ENCODE measurements at regions not wholly inside any gene's neighbourhood (a gene's known extent, or its start where the extent isn't known, plus 50 kb on each side); places are given as distances from the start of the nearest gene placed in this dataset.
"Not testable (repeated sequence)": the region's sequence is repeated elsewhere in the genome, so short reads cannot be mapped to it uniquely, and the experiment has no call there.

GRCh38 chr4:77268108-77268507 lies 111.1 kb downstream of the CCNG2 start:
- H3K4me1 ChIP-seq (ENCODE audit: low read depth, poor library complexity, severe bottlenecking): no peaks in the 10 kb centered on the region
- no peak overlapping the region for H2AFZ ChIP-seq (ENCODE audit: low read depth)
- H3K27ac ChIP-seq: no peak overlapping the region
- H4K20me1 ChIP-seq (ENCODE audit: insufficient read depth): no peaks in the 10 kb centered on the region
- no peak overlapping the region for H3K9ac ChIP-seq
- H3K79me2 ChIP-seq (ENCODE audit: insufficient read depth, low read depth): no peaks in the 10 kb centered on the region
- H3K36me3 ChIP-seq (ENCODE audit: insufficient read depth): no peaks in the 10 kb centered on the region
- H3K27me3 ChIP-seq (ENCODE audit: insufficient read depth, low read depth): no peaks in the 10 kb centered on the region
- TF ChIP-seq CTCF (conservative IDR thresholded peaks at IDR 0.05; ENCODE audit: low read depth, low read length): no peak
- H3K4me3 ChIP-seq (IDR thresholded peaks at IDR 0.05; ENCODE audit: insufficient read depth, low read depth, low read length): no peak overlapping the region
- H3K4me2 ChIP-seq: no peak overlapping the region

DNA sequence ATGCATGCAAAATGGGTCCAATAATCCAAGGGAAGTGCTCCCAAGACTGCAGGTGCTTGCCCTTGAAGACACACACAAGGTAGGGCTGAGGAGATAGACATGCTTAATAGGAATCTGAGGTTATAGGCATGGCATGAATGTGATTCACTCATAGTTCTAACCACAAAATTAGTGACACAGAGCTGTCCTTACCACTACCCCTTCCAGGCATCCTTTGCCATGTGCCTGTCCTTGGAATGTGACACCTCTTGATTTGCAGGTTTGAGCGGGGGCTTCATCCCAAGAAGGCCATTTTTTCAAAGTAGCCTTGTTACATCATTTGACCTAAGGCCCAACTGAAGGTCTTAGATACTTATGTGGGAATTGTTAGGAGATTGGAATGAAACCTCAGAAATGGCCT lies 112.5 kb downstream of the CCNG2 start:
- H3K79me2 ChIP-seq (ENCODE audit: insufficient read depth, low read depth): no peaks in the 10 kb centered on the region
- no peaks in the 10 kb centered on the region for H4K20me1 ChIP-seq (ENCODE audit: insufficient read depth)
- no peaks in the 10 kb centered on the region for H3K36me3 ChIP-seq (ENCODE audit: insufficient read depth)
- no peaks in the 10 kb centered on the region for H3K4me1 ChIP-seq (ENCODE audit: low read depth, poor library complexity, severe bottlenecking)
- no peak overlapping the region for H3K4me2 ChIP-seq
- no peak for TF ChIP-seq CTCF (conservative IDR thresholded peaks at IDR 0.05; ENCODE audit: low read depth, low read length)
- no peak overlapping the region for H2AFZ ChIP-seq (ENCODE audit: low read depth)
- H3K27ac ChIP-seq: no peak overlapping the region
- H3K4me3 ChIP-seq (IDR thresholded peaks at IDR 0.05; ENCODE audit: insufficient read depth, low read depth, low read length): no peak overlapping the region
- H3K27me3 ChIP-seq (ENCODE audit: insufficient read depth, low read depth): no peaks in the 10 kb centered on the region
- H3K9ac ChIP-seq: no peak overlapping the region

DNA sequence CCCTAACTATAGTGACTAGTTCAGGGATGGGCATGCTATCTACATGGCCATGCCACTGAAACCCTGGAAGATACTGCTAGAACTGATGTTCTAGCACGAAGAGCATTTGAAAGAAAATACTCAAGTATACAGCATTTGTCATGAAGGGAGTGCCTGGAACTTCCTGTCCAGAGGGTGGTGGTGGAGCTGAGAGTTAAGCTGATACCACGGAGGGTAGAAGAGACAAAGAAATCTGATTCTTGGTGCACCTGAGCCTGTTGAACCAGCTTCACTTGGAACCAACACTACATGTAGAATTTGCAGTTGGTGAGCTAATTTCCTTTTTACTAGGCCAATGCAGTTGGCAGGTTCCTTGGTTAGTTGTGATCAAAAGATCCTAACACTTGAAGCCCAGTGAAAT lies 116.4 kb downstream of the CCNG2 start:
- Histone ChIP-seq H4K20me1 (ENCODE audit: insufficient read depth) (no peaks in the 10 kb centered on the region), H3K27me3 (ENCODE audit: insufficient read depth, low read depth) (no peaks in the 10 kb centered on the region), H3K4me3 (IDR thresholded peaks at IDR 0.05; ENCODE audit: insufficient read depth, low read depth, low read length) (no peak overlapping the region), H3K4me1 (ENCODE audit: low read depth, poor library complexity, severe bottlenecking) (no peaks in the 10 kb centered on the region), H3K79me2 (ENCODE audit: insufficient read depth, low read depth) (no peaks in the 10 kb centered on the region), H3K36me3 (ENCODE audit: insufficient read depth) (no peaks in the 10 kb centered on the region), H2AFZ (ENCODE audit: low read depth) (no peak overlapping the region), H3K9ac (no peak overlapping the region), H3K27ac (no peak overlapping the region), H3K4me2 (no peak overlapping the region)
- no peak for TF ChIP-seq CTCF (conservative IDR thresholded peaks at IDR 0.05; ENCODE audit: low read depth, low read length)

DNA sequence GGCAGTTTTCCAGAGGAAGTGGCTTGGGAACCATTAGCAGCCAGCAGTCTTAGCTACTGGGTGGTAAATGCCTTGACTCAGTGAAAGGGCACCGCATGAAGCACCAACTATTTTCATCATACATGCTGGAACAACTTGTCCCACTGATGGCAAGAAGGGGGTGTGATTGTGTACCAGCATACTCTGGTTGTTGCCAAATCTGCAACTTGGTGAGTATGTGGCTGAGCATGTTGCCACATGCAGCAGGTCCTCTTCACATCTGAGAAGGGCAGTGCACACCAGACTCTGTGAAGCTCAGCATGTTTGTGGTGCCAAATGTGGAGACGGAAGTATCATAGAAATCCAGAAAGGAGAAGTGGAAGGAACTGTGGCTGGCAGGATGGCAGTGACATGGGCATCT lies 122.1 kb downstream of the CCNG2 start:
- H3K27ac ChIP-seq; H3K9ac ChIP-seq; H3K36me3 ChIP-seq (ENCODE audit: insufficient read depth); H2AFZ ChIP-seq (ENCODE audit: low read depth); H4K20me1 ChIP-seq (ENCODE audit: insufficient read depth); H3K4me2 ChIP-seq; H3K27me3 ChIP-seq (ENCODE audit: insufficient read depth, low read depth); H3K79me2 ChIP-seq (ENCODE audit: insufficient read depth, low read depth); H3K4me3 ChIP-seq (IDR thresholded peaks at IDR 0.05; ENCODE audit: insufficient read depth, low read depth, low read length); H3K4me1 ChIP-seq (ENCODE audit: low read depth, poor library complexity, severe bottlenecking): not testable (repeated sequence)

GRCh38 chr4:77282305-77282704 lies 125.3 kb downstream of the CCNG2 start:
- Histone ChIP-seq H4K20me1 (ENCODE audit: insufficient read depth) (no peaks in the 10 kb centered on the region), H3K79me2 (ENCODE audit: insufficient read depth, low read depth) (no peaks in the 10 kb centered on the region), H3K4me2 (no peak overlapping the region), H3K27ac (no peak overlapping the region), H3K36me3 (ENCODE audit: insufficient read depth) (no peaks in the 10 kb centered on the region), H2AFZ (ENCODE audit: low read depth) (no peak overlapping the region), H3K4me1 (ENCODE audit: low read depth, poor library complexity, severe bottlenecking) (no peaks in the 10 kb centered on the region), H3K9ac (no peak overlapping the region), H3K4me3 (IDR thresholded peaks at IDR 0.05; ENCODE audit: insufficient read depth, low read depth, low read length) (no peak overlapping the region), H3K27me3 (ENCODE audit: insufficient read depth, low read depth) (no peaks in the 10 kb centered on the region)
- TF ChIP-seq CTCF (conservative IDR thresholded peaks at IDR 0.05; ENCODE audit: low read depth, low read length): no peak
